NCI-H226 (cell line): ENCODE measurements at regions not wholly inside any gene's neighbourhood (a gene's known extent, or its start where the extent isn't known, plus 50 kb on each side); places are given as distances from the start of the nearest gene placed in this dataset.
A peak's percentile ranks its signal among the peaks of the same experiment; 100 is the strongest.

Source experiments
- DNase-seq: peaks from one replicate; pipeline ENCODE4 v3.0.0-alpha.2; 2015

DNA sequence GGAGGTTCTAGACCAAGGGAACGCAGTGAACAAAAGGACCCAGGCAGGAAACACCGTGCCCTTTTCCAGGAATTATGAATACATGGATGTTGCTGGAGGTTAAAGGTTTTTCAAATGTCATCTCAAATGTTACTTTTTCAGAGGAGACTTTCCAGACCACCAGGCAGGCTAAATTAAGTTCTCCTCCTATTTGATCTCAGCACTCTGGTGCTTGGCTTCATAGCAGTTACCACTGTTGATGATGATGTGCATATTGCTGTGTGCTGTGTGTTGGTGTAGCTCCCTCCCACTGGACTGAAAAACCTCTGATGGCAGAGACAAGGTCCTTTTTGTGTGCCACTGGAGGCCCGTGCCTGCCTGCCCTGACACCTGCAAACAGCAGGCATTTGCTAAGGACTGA is 137.3 kb upstream of the PTPRM start:
- DNase-seq = no peak

DNA sequence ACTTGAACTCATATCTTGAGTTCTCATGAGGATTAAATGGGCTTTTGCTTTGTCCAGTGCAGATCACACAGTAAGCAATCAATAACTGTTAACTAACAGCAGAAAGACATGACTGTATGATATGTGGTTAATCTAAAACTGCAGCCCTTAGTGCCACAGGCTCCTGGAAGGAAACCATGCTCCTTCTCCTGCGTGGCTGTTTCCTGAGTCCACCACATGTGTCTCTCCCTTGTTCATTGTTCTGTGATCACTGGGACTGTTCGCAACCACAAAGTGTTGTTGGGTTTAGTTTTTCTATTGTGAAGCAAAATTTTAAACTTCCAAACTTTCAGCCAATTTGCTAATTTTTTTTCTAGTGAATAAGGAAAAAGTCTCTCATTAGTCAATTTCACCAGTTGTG is 130.9 kb upstream of the PTPRM start:
- DNase-seq = no peak

DNA sequence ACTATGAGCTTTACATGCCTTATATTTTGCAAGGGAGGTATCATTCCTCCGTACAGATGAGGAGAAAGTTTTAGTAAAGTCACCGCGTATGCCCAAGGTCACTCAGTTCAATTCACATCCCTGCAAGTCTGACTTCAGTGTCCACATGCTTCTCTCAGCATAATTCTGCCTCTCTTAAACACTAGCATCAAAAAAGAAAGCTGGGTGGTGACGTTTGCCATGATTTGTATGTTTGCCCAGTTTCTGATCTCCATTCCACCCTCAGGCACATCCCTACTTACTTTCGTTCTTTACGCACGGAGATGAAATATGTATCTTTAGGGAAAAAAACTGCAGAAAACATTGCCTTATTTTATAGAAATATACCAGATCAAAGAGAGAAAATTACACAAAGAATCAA is 129.2 kb upstream of the PTPRM start:
- no peak for DNase-seq

DNA sequence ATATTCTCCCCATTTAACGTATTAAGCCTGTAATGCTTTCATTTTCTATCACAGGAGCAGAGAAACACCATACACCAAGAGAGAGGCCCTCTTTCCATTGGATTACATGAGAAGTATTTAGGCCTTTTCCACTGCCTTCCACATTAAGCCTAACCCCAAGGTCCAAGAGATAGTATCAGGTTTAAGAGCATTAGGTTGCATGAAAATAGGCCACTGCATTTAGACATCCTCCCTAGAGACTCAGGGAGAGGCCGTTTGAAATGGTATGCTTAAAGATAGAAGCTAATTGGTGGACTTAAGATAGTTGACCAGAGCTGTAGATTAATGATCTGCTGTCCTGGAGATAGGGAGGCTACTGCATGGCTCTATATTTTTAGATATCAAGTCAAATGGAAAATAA is 128.5 kb upstream of the PTPRM start:
- DNase-seq = no peak

DNA sequence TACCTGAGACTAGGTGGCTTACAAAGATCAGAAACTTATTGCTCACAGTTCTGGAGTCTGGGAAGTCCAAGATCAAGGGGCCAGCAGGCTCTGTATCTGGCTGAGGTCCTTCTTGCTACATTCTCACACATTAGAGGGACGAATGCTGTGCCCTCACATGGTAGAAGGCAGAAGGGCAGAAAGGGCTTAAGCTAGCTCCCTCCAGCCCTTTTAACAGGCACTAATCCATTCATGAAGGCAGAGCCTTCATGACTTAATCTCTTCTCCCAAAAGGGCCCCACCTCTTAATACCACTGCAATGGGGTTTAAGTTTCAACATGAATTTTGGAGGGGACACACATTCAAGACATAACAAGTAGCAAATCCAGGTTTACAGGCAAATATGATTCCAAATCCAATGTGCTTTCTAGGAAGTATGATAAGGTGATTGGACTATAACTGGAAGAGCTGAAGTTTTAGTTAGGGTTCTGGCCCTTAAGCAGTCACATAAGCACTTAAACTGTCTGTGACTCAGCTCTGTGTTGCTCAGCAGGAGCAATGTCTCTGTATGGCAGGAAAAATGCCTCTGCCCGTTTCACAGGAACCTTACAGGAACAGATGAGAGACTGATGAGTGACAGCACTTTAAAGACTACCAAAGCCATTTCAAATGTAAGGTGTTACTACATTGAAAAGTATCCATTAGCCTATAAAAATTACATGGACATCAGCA is 119.6 kb upstream of the PTPRM start:
- no peak for DNase-seq

DNA sequence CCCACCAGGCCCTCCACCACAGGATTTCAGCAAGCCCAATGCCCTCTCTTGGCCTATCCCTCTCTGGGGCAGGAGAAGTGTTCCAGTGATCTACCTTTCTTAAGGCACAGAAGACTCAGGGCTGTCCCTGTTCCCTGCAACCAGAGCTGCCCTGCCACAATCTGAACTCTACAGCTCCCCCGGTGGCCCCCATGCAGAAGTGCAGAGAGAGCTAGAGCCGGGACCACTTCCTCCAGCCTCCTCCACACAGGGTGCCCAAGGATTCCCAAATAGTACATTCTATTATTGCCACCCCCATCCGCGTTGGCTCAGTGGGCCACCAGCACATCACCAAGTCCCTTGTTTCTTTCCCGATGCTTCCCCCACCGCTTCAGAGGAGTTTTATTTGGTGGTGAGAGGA is 114.8 kb upstream of the PTPRM start:
- peak; percentile 35 for DNase-seq

DNA sequence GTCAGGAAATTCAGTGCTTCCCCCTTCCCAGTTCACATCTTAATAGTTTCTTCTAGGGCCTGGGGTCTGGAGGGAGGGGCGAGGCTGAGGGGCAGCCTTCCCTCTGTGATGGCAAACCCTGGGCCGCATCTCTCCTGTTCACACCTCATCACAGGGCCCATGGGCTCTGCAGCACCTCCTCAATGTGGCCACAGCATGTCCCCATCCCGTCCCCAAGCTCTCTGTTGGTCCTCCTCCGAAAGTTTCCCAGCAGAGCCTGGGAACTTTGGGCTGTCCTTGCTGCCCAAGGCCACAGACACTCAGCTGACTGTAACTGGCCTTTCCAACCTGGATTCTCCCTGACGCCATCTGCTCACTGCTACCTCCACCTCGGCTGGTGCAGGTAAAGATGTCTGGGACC is 112.7 kb upstream of the PTPRM start:
- no peak for DNase-seq

DNA sequence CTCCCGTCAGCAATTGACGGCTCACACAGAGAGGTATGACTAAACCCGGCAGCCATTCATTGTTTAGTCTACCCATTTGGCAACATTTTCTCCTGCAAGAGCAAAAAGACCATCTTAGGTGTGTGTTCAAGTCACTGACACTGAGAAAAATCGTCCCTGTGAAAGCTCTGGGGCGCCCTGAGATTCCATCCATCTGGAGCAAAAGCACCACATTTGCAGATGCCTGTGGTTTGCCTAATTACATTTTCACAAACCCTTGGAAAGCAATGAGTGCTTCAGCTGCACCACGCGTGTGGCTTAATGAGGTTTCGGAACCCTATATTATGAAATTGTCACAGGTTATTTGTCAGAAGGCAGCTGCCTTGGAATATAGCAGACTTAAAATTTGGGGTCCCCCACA is 110.7 kb upstream of the PTPRM start:
- no peak for DNase-seq

DNA sequence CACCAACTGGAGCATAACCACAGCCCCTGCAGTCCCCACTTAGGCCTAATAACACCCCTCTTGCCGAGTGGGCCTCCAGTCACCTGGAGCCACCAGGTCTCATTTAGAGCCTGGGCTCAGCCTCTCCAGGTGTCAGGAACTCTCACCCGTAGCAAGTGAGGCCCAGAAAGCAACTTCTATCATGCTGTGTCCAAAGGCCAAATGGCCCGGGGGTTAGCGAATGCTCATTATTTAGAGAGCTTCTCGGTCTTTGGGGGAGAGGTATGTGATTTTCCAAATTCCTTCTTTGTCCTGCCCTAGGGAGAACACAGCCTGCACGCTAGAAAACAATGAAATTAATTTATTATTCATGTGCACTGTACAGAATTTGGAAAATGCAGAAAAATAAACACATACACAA is 109.9 kb upstream of the PTPRM start:
- DNase-seq = no peak

DNA sequence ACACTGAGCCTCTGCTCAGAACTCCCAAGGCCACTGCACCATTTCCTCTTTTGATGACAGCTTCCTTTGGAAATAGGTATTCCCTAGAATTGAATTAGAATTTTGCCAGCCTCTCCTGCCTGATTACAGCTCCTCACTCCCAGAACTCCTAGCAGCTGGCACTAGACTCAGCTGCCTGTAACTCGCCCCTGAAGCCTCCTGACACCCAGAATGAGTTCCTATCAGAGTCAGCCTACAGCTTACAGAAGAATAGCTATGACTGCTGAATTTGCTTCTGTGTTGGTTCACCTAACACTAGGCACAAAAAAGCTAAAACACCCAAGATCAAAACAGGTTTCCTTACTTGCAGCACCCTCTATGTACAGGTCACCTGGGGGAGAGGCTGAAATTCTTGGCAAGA is 108.2 kb upstream of the PTPRM start:
- no peak for DNase-seq

DNA sequence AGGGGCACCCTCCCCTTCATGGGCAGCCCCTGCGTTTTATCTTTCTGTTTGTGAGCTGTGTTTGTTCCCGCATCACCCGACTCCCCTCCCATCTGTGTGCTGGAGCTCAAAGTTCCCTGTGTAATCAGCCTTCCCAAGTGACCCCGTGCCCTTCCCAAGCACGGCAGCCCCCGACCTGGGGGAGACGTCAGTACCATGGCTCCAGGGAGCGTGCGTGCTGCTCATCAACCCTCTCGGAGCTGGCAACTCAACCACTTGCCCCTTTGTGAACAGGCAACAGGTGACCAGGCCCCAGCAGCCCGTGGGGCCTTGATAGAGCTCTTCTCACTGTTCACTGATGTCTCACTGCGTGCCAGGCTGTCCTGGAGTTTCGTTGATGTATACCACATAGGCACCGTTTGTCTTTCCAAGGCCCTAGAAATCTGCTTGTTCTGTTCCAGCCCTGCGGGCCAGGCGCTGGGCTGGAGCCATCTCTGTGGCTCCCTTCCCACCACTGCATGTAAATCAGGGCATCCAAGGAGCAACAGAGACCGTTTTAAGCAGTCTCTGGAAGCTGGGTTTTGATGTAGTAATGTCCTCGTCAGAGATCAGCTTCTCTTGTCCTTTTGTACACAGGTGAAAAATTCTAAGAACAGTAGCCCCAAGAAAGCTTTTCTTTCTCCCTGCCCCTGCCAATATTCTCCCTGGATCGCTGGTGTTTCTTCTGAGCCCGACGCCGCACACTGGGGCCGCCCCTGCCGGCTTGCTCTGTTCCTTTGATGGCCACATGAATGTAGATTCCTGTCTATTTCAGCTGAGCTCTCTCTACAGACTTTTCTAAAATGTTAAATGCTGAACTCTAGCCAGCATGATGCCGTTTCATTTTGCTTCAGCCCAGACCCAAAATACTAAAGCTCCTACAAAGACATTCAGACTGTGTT is 107.0 kb upstream of the PTPRM start:
- DNase-seq = no peak

DNA sequence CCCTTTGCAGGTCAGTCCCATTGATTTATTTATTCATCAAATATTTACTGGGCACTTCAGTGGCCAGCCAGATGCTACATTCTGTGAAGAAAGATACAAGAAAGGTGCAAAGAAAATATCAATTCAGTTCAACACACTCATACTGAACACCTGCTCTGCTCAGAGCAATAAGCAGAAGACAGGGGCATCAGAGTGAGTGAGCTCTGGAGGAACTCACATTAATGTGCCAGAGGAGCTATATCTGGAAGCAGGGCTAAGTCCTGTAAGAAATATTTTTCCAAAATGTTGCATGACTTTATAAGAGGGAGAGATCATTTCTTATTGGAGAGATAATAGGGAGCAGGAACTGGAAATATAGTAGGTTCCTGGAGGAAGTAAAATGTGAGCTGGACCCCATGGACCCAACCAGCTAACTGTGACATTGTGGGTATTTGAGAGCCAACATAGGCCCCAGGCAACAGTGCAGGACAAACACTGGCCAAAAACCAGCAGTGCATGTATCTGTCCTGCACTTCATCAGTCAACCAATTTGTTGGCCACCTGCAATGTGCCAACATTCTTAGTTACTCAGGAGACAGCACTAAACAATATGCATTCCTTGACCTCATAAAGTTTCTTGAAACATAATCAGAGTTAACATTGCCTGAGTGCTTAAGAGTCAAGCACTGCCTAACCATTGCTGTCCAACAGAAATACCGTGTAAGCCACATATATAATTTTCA is 102.7 kb upstream of the PTPRM start:
- DNase-seq = no peak

DNA sequence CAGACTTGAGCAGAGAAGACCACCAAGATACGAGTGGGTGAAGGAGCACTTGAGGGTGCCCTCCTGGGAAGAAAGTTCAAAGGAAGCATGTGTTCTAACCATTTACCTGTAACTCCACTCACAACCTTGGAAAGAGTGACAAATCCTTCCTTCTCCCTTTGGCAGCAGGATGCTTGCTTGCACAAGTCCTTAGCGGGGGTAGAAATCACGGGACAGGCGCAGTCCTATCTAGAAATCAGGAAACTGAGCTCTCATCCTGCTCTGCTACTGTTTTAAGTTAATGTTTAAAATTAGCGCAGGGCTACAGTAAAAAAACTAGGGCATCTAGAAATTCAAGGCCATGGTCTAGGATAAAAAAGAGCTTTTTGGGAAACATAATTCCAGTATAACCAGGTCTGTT is 100.9 kb upstream of the PTPRM start:
- no peak for DNase-seq

DNA sequence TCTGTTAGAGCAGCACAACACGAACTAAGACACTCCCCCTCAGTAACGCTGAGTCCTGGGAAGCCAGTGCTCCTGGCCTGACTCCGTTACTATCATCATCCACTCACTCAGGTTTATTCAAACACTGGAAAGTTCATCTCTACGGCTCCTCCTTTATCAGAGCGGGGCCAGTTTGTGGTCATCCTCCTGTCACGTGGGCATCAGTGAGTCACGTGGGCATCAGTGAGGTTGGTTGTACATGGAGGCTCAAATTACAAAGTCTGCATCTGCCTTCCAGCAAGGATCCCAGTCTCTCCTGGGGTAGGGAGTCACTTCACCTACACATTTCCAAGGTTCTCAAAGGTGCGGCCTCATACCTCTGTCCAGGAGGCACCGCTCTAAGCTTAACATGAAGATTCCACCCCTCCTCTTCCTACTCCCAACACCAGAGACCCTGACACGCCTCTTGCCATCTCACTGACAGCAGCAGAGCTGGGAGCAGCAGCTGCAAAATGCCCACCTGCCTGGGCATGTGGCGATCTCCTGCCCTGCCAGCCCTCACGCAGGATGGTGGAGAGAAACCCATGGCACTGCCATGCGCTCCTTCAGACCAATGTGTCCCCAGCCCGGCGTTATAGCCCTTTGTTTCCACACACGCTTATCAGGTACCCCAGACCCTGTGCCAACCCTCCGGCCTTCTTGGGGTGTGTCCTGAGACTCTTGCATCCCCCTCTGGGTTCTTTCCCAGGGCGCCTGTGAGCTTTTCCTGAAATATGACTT is 99.2 kb upstream of the PTPRM start:
- peak; percentile 14 for DNase-seq

DNA sequence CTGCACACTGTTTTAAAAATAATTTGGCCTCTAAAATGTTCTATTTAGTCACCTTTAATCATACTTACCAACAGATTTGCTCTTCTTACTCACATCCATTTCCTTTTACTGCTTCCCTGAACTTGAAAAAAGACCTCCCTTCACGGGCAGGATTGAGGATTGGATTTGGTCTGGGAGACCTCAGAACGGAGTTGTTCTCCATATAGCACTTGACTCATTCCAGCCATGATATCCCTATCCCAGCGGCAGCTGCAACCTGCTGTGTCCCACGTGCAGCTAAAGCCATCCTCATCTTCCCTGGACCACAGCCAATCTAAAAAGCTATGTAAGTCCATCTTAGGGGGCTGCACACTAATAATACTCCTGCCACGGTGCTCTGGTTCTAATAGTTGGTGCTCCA is 97.0 kb upstream of the PTPRM start:
- no peak for DNase-seq

DNA sequence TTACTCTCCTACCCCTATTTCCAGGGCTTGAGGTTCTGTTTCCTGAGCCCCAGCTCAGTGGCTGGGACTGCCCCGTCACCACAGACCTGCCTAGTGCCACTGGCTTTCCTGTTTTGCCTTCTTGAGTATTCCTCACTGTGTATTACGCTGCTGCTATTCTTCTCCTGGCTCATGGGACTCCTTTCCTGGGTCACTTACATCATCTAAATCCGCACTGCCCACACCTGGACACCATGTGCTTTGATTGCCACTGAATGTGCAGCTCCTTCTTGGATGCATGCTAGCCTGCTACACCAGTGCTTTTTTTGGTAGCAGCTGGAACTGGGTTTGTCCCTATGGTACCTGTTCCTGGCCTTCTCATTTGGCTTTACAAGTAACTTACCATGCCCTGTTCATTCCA is 96.6 kb upstream of the PTPRM start:
- DNase-seq = no peak

DNA sequence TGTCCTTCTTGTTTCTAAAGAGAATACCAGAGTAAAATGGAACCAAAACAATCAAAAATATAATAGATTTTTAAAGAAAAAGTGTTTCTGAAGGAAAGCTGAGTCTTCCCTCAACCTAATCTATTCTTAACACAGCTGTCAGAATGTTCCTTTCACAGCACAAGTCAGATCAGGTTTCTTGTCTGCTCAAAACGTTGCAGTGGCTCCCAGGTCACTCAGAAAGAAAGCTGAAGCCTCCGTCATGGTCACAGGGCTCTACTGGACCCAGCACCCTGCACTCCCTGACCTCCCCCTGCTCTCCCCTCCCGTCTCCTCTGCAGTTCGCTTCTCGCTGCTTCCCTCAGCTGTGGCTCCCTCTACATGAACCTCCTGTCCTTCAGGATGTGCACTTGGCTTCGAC is 90.7 kb upstream of the PTPRM start:
- DNase-seq = no peak

DNA sequence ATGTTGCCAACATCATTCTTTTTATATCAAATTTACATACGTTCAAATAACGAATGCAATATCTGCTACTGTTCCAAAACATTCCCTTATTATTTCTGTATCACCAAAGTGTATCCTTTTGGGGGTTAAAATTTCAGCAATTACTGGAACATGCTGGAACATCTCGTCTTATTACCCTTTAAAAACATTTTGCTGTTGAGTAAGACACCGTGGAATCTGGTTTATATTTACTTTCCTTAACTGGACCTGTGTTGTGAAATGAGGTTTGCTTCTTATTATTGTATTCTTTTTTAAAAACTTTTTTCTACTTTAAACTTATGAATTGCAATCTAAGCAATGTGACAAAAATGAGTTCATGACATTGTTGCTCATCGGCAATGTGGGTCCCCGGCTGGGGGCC is 87.4 kb upstream of the PTPRM start:
- no peak for DNase-seq

DNA sequence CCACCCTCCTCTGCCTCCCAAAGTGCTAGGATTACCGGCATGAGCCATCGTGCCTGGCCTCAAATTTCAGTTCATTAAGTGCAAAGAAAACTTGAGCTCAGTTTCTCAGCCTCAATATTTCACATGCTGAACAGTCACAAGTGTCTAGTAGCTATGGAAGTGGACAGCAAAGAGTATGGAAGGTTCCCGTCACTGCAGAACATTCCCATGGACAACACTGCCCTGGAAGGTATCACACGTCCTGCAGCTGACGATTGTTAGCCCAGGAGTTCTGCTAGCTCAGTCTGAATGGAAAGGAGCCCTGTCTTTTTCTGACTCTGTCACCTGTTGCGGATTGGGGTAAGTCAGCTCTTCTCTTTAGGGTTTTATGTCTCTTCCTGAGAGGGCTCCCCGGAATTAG is 86.2 kb upstream of the PTPRM start:
- DNase-seq = no peak

DNA sequence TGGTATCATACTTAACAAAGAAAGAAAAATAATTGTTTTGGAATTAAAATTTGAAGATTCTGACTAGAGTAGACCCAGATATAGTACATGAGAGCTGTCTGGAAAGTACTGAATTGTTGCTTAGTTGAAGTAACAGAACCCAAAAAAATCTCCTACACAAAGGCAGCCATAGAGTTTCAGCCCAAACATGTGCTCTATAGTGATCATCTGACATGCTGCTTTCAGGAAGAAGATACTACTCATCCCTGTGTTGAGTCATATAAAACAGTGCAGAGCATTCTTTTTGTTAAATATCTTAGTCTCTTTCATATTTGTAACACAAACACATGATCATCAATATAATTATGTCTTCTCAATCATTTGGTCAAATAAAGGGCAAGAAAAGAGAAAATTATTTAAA is 84.8 kb upstream of the PTPRM start:
- DNase-seq = no peak

DNA sequence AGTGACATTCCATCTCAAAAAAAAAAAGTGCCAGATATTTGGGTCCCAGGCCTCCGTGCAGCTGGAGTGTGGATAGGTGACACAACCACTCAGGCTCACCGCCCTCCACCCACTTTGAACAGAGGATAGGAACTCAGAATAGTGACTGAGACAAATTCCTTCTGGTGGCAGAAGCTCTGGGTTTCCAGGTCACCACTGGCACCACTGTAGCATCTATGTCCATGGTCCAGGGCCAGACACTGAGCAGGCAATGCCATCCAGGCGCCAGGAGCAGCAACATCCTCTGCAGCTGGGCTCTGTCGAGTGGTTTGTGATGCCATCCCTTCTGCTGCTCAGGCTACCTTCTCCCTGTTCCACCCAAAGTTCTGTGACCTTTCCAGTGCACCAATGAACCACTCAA is 81.5 kb upstream of the PTPRM start:
- no peak for DNase-seq

DNA sequence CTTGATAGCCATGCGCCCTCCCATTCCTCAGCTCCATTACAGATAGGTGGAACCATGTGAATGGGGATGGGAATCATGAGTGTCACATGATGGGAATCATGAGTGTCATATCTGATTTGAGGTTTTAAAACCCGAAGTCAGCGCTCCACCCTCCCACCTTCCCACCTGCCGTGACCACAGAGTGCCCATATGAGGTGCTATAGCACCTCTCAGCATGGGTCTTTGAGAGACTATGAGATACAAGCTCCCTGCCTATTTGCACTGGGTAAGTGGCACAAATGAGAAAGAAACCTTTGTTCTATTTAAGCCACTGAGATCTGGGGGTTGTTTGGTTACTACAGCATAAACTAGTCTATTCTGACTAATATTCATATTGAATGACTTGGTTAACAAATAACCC is 78.5 kb upstream of the PTPRM start:
- DNase-seq = no peak

DNA sequence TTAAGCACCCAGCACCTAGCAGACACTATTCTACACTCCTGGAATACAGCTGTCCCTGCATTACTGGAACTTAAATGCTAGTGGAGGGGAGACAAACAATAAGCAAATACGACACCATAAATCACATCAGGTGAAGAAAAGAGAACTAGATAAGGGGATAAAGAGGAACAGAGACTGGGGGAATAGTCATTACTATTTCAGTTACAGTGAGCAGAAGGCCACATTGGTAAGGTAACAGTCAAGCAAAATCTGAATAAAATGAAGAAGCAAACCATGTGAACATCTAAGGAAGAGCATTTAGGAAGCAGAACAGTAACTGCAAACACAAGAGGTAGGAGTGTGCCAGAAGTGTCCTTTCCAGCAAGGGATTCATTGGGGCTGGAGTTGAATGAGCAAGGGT is 77.0 kb upstream of the PTPRM start:
- no peak for DNase-seq
